K562 (cell line): ENCODE measurements at regions not wholly inside any gene's neighbourhood (a gene's known extent, or its start where the extent isn't known, plus 50 kb on each side); places are given as distances from the start of the nearest gene placed in this dataset.

Source experiments
- CBX3 ChIP-seq, 2 experiments: IDR thresholded peaks; 1 replicate in 1 of 2; 2 replicates in 1 of 2; pipeline ENCODE4 v1.6.1; 2012; ENCODE audit warnings: inconsistent platforms in 2 of 2, low read length in 2 of 2, borderline replicate concordance in 1 of 2, control low read depth in 1 of 2
- EZH2 ChIP-seq: IDR thresholded peaks from 2 replicates; pipeline ENCODE4 v1.6.1; 2012; ENCODE audit warnings: low read depth, mild to moderate bottlenecking, inconsistent platforms, low read length, borderline replicate concordance
- NR2C1 ChIP-seq, 2 experiments: fragments of 450-650 bp; IDR thresholded peaks; 2 replicates each; pipeline ENCODE4 v1.6.1; 2017; ENCODE audit warnings: mild to moderate bottlenecking in 2 of 2, antibody characterized with exemption in 1 of 2, inconsistent platforms in 1 of 2, missing compliant biosample characterization in 1 of 2, missing genetic modification characterization in 1 of 2
- PTTG1 ChIP-seq: fragments of 450-650 bp; IDR thresholded peaks from 2 replicates; pipeline ENCODE4 v1.6.1; 2016; ENCODE audit warnings: low read depth, mild to moderate bottlenecking, missing genetic modification characterization, missing compliant biosample characterization
- PURB ChIP-seq: sonication (generic); formaldehyde crosslinking; IDR thresholded peaks from 2 replicates; pipeline ENCODE4 v1.9.0; 2021; ENCODE audit warnings: low read depth, mild to moderate bottlenecking, missing genetic modification reagents
- RCOR1 ChIP-seq, 2 experiments: IDR thresholded peaks; 2 replicates each; pipeline ENCODE4 v1.6.1; 2012; ENCODE audit warnings: low read depth in 2 of 2, low read length in 2 of 2, borderline replicate concordance in 1 of 2, improper control_type of control experiment in 1 of 2
- SIN3A ChIP-seq, 2 experiments: fragments of 150-350 bp in 1 of 2; IDR thresholded peaks; 2 replicates each; pipeline ENCODE4 v1.6.1; 2011 to 2016; ENCODE audit warnings: borderline replicate concordance in 2 of 2, low read depth in 2 of 2, low read length in 2 of 2, mild to moderate bottlenecking in 2 of 2, moderate library complexity in 2 of 2; ENCODE audit not compliant: control insufficient read depth in 1 of 2
- YBX1 ChIP-seq: fragments of 450-650 bp; IDR thresholded peaks from 2 replicates; pipeline ENCODE4 v1.7.1; 2016; ENCODE audit warnings: mild to moderate bottlenecking
- ZNF165 ChIP-seq: fragments of 250-450 bp; sonication (Bioruptor Pico); IDR thresholded peaks from 2 replicates; pipeline ENCODE4 v1.4.0; 2020; ENCODE audit warnings: borderline replicate concordance
- ZNF24 ChIP-seq: fragments of 450-650 bp; IDR thresholded peaks from 2 replicates; pipeline ENCODE4 v1.6.1; 2016
- ZNF445 ChIP-seq: fragments of 250-450 bp; sonication (Bioruptor Pico); IDR thresholded peaks from 2 replicates; pipeline ENCODE4 v1.4.0; 2020; ENCODE audit warnings: low read depth, mild to moderate bottlenecking, moderate library complexity
- ZNF77 ChIP-seq: fragments of 250-450 bp; sonication (Bioruptor Pico); IDR thresholded peaks from 2 replicates; pipeline ENCODE4 v1.5.0; 2020
- TF ChIP-seq, protein P1 (sequence below): IDR thresholded peaks from 2 replicates; pipeline ENCODE4 v1.6.1; 2011; ENCODE audit not compliant: insufficient read length; ENCODE audit errors: extremely low read depth
- TF ChIP-seq, protein P2 (sequence below): sonication (generic); formaldehyde crosslinking; IDR thresholded peaks from 2 replicates; pipeline ENCODE4 v1.8.0; 2022; ENCODE audit warnings: mild to moderate bottlenecking, missing genetic modification reagents
- TF ChIP-seq, protein P3 (sequence below), 2 experiments: fragments of 450-650 bp in 1 of 2; sonication (generic) in 1 of 2; formaldehyde crosslinking in 1 of 2; IDR thresholded peaks; 2 replicates each; pipeline versions ENCODE4 v1.7.1 to v1.9.0; 2016 to 2022; ENCODE audit warnings: inconsistent platforms in 1 of 2, mild to moderate bottlenecking in 1 of 2, missing genetic modification reagents in 1 of 2

DNA sequence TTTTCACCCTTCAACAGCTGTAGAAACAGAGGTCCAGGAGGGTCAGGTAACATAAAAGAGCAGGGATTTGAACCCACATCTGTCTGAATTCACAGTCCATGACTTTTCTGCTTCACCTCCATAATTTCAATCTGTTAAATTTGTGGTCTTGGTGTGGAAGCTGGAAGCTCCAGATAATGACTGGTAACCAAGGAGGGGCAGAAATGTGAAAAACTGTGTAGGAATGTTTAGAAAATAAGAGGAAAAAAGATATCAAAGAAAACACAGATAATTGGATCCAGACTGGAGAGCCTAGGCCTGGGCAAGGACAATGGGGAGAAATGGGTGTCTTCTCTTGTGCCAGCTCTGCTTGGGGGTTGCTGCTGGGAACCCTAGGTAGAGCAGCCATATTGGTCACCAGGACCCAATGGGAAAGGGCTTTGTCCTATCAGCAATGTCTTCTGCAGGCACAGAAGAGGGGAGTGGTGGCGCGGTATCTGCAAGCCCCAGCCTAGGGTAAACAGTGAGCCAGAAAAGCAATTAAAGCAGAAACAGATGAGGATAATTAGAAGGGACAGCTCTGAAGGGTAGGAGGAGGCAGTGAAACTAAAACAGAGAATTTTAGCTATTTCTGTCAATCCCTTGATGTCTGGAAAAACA lies 54.3 kb upstream of the CCDC91 start (continued):
- TF ChIP-seq SIN3A (IDR thresholded peaks at IDR 0.05; ENCODE audit: borderline replicate concordance in 2 of 2, control insufficient read depth in 1 of 2, low read depth in 2 of 2, low read length in 2 of 2) (no peak), ZNF445 (CRISPR knock-in tag) (no peak), RCOR1 (IDR thresholded peaks at IDR 0.05; ENCODE audit: borderline replicate concordance in 1 of 2, low read depth in 2 of 2, low read length in 2 of 2) (peak in 1 of 2 experiments; percentile 58; a peak in 3 of 4 replicates), PURB (CRISPR knock-in tag) (no peak), PTTG1 (tag) (no peak), CBX3 (IDR thresholded peaks at IDR 0.05; ENCODE audit: borderline replicate concordance in 1 of 2, low read length in 2 of 2) (no peak), EZH2 (no peak), ZNF77 (CRISPR knock-in tag) (no peak), ZNF24 (no peak), YBX1 (no peak), NR2C1 (IDR thresholded peaks at IDR 0.05) (no peak), NR2C1 (tag; IDR thresholded peaks at IDR 0.05) (no peak), ZNF165 (CRISPR knock-in tag) (no peak)
- TF ChIP-seq, protein P1, sequence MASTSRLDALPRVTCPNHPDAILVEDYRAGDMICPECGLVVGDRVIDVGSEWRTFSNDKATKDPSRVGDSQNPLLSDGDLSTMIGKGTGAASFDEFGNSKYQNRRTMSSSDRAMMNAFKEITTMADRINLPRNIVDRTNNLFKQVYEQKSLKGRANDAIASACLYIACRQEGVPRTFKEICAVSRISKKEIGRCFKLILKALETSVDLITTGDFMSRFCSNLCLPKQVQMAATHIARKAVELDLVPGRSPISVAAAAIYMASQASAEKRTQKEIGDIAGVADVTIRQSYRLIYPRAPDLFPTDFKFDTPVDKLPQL, result no peak
- TF ChIP-seq, protein P2, sequence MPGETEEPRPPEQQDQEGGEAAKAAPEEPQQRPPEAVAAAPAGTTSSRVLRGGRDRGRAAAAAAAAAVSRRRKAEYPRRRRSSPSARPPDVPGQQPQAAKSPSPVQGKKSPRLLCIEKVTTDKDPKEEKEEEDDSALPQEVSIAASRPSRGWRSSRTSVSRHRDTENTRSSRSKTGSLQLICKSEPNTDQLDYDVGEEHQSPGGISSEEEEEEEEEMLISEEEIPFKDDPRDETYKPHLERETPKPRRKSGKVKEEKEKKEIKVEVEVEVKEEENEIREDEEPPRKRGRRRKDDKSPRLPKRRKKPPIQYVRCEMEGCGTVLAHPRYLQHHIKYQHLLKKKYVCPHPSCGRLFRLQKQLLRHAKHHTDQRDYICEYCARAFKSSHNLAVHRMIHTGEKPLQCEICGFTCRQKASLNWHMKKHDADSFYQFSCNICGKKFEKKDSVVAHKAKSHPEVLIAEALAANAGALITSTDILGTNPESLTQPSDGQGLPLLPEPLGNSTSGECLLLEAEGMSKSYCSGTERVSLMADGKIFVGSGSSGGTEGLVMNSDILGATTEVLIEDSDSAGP (CRISPR knock-in tag), result no peak
- TF ChIP-seq, protein P3, sequence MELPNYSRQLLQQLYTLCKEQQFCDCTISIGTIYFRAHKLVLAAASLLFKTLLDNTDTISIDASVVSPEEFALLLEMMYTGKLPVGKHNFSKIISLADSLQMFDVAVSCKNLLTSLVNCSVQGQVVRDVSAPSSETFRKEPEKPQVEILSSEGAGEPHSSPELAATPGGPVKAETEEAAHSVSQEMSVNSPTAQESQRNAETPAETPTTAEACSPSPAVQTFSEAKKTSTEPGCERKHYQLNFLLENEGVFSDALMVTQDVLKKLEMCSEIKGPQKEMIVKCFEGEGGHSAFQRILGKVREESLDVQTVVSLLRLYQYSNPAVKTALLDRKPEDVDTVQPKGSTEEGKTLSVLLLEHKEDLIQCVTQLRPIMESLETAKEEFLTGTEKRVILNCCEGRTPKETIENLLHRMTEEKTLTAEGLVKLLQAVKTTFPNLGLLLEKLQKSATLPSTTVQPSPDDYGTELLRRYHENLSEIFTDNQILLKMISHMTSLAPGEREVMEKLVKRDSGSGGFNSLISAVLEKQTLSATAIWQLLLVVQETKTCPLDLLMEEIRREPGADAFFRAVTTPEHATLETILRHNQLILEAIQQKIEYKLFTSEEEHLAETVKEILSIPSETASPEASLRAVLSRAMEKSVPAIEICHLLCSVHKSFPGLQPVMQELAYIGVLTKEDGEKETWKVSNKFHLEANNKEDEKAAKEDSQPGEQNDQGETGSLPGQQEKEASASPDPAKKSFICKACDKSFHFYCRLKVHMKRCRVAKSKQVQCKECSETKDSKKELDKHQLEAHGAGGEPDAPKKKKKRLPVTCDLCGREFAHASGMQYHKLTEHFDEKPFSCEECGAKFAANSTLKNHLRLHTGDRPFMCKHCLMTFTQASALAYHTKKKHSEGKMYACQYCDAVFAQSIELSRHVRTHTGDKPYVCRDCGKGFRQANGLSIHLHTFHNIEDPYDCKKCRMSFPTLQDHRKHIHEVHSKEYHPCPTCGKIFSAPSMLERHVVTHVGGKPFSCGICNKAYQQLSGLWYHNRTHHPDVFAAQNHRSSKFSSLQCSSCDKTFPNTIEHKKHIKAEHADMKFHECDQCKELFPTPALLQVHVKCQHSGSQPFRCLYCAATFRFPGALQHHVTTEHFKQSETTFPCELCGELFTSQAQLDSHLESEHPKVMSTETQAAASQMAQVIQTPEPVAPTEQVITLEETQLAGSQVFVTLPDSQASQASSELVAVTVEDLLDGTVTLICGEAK (IDR thresholded peaks at IDR 0.05), result no peak
- TF ChIP-seq, protein P3 (CRISPR knock-in tag; IDR thresholded peaks at IDR 0.05), result no peak
